H1 (cell line): ENCODE measurements at regions not wholly inside any gene's neighbourhood (a gene's known extent, or its start where the extent isn't known, plus 50 kb on each side); places are given as distances from the start of the nearest gene placed in this dataset.

ENCODE experiments used
- CTCF ChIA-PET: fragments of 300-600 bp; sonication (Branson Sonifier 250); formaldehyde crosslinking; loops from one replicate; lab custom pipeline; 2021; ENCODE audit not compliant: partially characterized antibody; lab: Charles Lee
- POLR2A ChIA-PET: fragments of 300-600 bp; sonication (Branson Sonifier 250); formaldehyde crosslinking; loops from one replicate; lab custom pipeline; 2021; ENCODE audit warnings: inconsistent platforms; ENCODE audit not compliant: partially characterized antibody; lab: Charles Lee
- DNase-seq, 2 experiments: peaks; one replicate each; pipeline versions ENCODE4 v3.0.0 to v3.0.0-alpha.2; 2010 to 2022; ENCODE audit warnings: low spot score in 2 of 2, low read depth in 1 of 2, mixed read lengths in 1 of 2
- FAIRE-seq: peaks from 2 replicates; lab custom pipeline; 2011; peaks lifted over from hg19 to GRCh38; lab: Jason Lieb, UNC
- H2AFZ ChIP-seq: 2 replicates; pipeline ENCODE4 v1.8.1; 2012; ENCODE audit warnings: low read length, inconsistent platforms
- H2AK5ac ChIP-seq: 2 replicates; pipeline ENCODE4 v1.6.1; 2013; ENCODE audit warnings: low read depth, low read length
- H2BK120ac ChIP-seq: replicated peaks from 2 replicates; pipeline ENCODE3; 2013; ENCODE audit warnings: low read depth, low read length, inconsistent platforms
- H2BK12ac ChIP-seq: 2 replicates; pipeline ENCODE4 v1.6.1; 2013; ENCODE audit warnings: low read depth, low read length
- H2BK15ac ChIP-seq: 2 replicates; pipeline ENCODE4 v1.6.1; 2013; ENCODE audit warnings: low read length
- H2BK20ac ChIP-seq: 2 replicates; pipeline ENCODE4 v1.6.1; 2013; ENCODE audit warnings: low read length
- H2BK5ac ChIP-seq: 2 replicates; pipeline ENCODE4 v1.6.1; 2013; ENCODE audit warnings: low read depth, low read length
- H3K14ac ChIP-seq: 2 replicates; pipeline ENCODE4 v1.6.1; 2013; ENCODE audit warnings: inconsistent platforms; ENCODE audit not compliant: insufficient read length
- H3K18ac ChIP-seq: 2 replicates; pipeline ENCODE4 v1.6.1; 2013; ENCODE audit warnings: low read length; ENCODE audit errors: extremely low read depth
- H3K23ac ChIP-seq: 2 replicates; pipeline ENCODE4 v1.6.1; 2013; ENCODE audit warnings: inconsistent platforms; ENCODE audit not compliant: insufficient read length
- H3K23me2 ChIP-seq: 2 replicates; pipeline ENCODE4 v1.6.1; 2013; ENCODE audit warnings: low read depth, low read length
- H3K27ac ChIP-seq: 2 replicates; pipeline ENCODE4 v1.6.1; 2011; ENCODE audit warnings: low read depth, low read length, inconsistent platforms
- H3K27me3 ChIP-seq, 4 experiments: replicated peaks in 1 of 4; 1 replicate in 1 of 4; 2 replicates in 3 of 4; pipeline versions ENCODE4 v1.6.1 to v1.8.1; 2011 to 2013; ENCODE audit warnings: low read length in 3 of 4, mild to moderate bottlenecking in 3 of 4, inconsistent platforms in 2 of 4, mixed read lengths in 2 of 4, moderate library complexity in 1 of 4; ENCODE audit not compliant: control insufficient read depth in 3 of 4, insufficient read depth in 3 of 4; ENCODE audit errors: extremely low read depth in 1 of 4
- H3K36me3 ChIP-seq, 4 experiments: 2 replicates each; pipeline versions ENCODE4 v1.6.1 to v1.8.1; 2011 to 2013; ENCODE audit warnings: mild to moderate bottlenecking in 4 of 4, low read length in 3 of 4, moderate library complexity in 2 of 4, control low read depth in 1 of 4, inconsistent platforms in 1 of 4; ENCODE audit not compliant: insufficient read depth in 4 of 4, control insufficient read depth in 2 of 4
- H3K4ac ChIP-seq: replicated peaks from 2 replicates; pipeline ENCODE3; 2013; ENCODE audit warnings: low read length, low read depth, mixed read lengths, inconsistent platforms; ENCODE audit not compliant: insufficient read length
- H3K4me1 ChIP-seq, 4 experiments: replicated peaks in 1 of 4; 1 replicate in 1 of 4; 2 replicates in 3 of 4; pipeline versions ENCODE4 v1.6.1 to v1.8.1; 2011 to 2013; ENCODE audit warnings: low read length in 3 of 4, inconsistent platforms in 2 of 4, mixed read lengths in 1 of 4; ENCODE audit not compliant: insufficient read depth in 4 of 4, control insufficient read depth in 3 of 4
- H3K4me2 ChIP-seq, 2 experiments: 2 replicates each; pipeline versions ENCODE4 v1.6.1 to v1.8.1; 2011 to 2013; ENCODE audit warnings: low read depth in 2 of 2, low read length in 2 of 2, control low read depth in 1 of 2, inconsistent platforms in 1 of 2, mild to moderate bottlenecking in 1 of 2; ENCODE audit not compliant: insufficient read depth in 1 of 2
- H3K4me3 ChIP-seq, 4 experiments: fragments of 200-600, 300-600 bp in 1 of 4; sonication (generic), shearing (Covaris generic), sonication (Bioruptor Twin) in 1 of 4; 2 replicates each; pipeline versions ENCODE4 v1.5.1 to v1.8.1; 2011 to 2016; ENCODE audit warnings: low read length in 4 of 4, low read depth in 3 of 4, control low read depth in 2 of 4, inconsistent platforms in 2 of 4, mild to moderate bottlenecking in 2 of 4, mixed read lengths in 1 of 4, moderate library complexity in 1 of 4; ENCODE audit not compliant: insufficient read depth in 2 of 4; ENCODE audit errors: extremely low read depth in 1 of 4
- H3K56ac ChIP-seq: replicated peaks from 2 replicates; pipeline ENCODE3; 2013; ENCODE audit warnings: low read depth, mild to moderate bottlenecking, mixed read lengths, low read length, inconsistent platforms; ENCODE audit not compliant: insufficient read length
- H3K79me1 ChIP-seq: 2 replicates; pipeline ENCODE4 v1.6.1; 2013; ENCODE audit warnings: low read depth, low read length, control low read depth
- H3K79me2 ChIP-seq, 2 experiments: 2 replicates each; pipeline versions ENCODE4 v1.6.1 to v1.8.1; 2012 to 2013; ENCODE audit warnings: low read length in 2 of 2, mild to moderate bottlenecking in 2 of 2, inconsistent platforms in 1 of 2; ENCODE audit not compliant: insufficient read depth in 2 of 2, control insufficient read depth in 1 of 2
- H3K9ac ChIP-seq, 4 experiments: replicated peaks in 1 of 4; 1 replicate in 1 of 4; 2 replicates in 3 of 4; pipeline versions ENCODE4 v1.6.1 to v1.8.1; 2011 to 2013; ENCODE audit warnings: low read depth in 3 of 4, low read length in 3 of 4, control low read depth in 2 of 4, mild to moderate bottlenecking in 2 of 4, moderate library complexity in 2 of 4, inconsistent platforms in 1 of 4; ENCODE audit errors: extremely low read depth in 1 of 4
- H3K9me3 ChIP-seq, 2 experiments: 2 replicates each; pipeline versions ENCODE4 v1.6.1 to v1.8.1; 2012 to 2013; ENCODE audit warnings: mild to moderate bottlenecking in 2 of 2, moderate library complexity in 2 of 2, control low read depth in 1 of 2, inconsistent platforms in 1 of 2, low read depth in 1 of 2, low read length in 1 of 2, mixed read lengths in 1 of 2; ENCODE audit not compliant: insufficient read depth in 2 of 2
- H4K20me1 ChIP-seq, 2 experiments: replicated peaks in 1 of 2; 2 replicates each; pipeline versions ENCODE3 to v1.8.1; 2011 to 2013; ENCODE audit warnings: inconsistent platforms in 2 of 2, low read length in 2 of 2, mild to moderate bottlenecking in 1 of 2; ENCODE audit not compliant: insufficient read depth in 2 of 2, control insufficient read depth in 1 of 2
- H4K5ac ChIP-seq: 2 replicates; pipeline ENCODE4 v1.6.1; 2013; ENCODE audit warnings: low read length, low read depth, mixed read lengths, inconsistent platforms; ENCODE audit not compliant: insufficient read length
- H4K8ac ChIP-seq: 2 replicates; pipeline ENCODE4 v1.8.0; 2013; ENCODE audit warnings: mild to moderate bottlenecking, moderate library complexity, low read length, inconsistent platforms; ENCODE audit not compliant: insufficient read depth; ENCODE audit errors: extremely low read depth
- H4K91ac ChIP-seq: replicated peaks from 2 replicates; pipeline ENCODE3; 2013; ENCODE audit warnings: low read length, mixed read lengths, inconsistent platforms; ENCODE audit not compliant: insufficient read length
- BACH1 ChIP-seq: IDR thresholded peaks from 2 replicates; pipeline ENCODE4 v1.6.1; 2012; ENCODE audit warnings: low read length, improper control_type of control experiment
- EZH2 ChIP-seq: fragments of 200-600 bp; sonication (generic); IDR thresholded peaks from 2 replicates; pipeline ENCODE4 v1.7.1; 2012; ENCODE audit warnings: low read depth, mild to moderate bottlenecking, moderate library complexity, low read length, inconsistent platforms; ENCODE audit not compliant: severe bottlenecking
- GABPA ChIP-seq: IDR thresholded peaks from 2 replicates; pipeline ENCODE4 v1.6.1; 2011; ENCODE audit warnings: mild to moderate bottlenecking, low read length, moderate library complexity, borderline replicate concordance; ENCODE audit not compliant: insufficient read depth
- HDAC2 ChIP-seq, 2 experiments: fragments of 300-600 bp in 1 of 2; sonication (generic) in 1 of 2; IDR thresholded peaks; 2 replicates each; pipeline ENCODE4 v1.6.1; 2011 to 2012; ENCODE audit warnings: low read depth in 2 of 2, low read length in 2 of 2, mild to moderate bottlenecking in 2 of 2, moderate library complexity in 2 of 2, borderline replicate concordance in 1 of 2, inconsistent platforms in 1 of 2
- JUN ChIP-seq: IDR thresholded peaks from 2 replicates; pipeline ENCODE4 v1.6.1; 2011; ENCODE audit warnings: low read depth, mild to moderate bottlenecking, improper control_type of control experiment, low read length
- JUND ChIP-seq: IDR thresholded peaks from 2 replicates; pipeline ENCODE4 v1.6.1; 2011; ENCODE audit warnings: mild to moderate bottlenecking, improper control_type of control experiment, low read length
- NANOG ChIP-seq: IDR thresholded peaks from 2 replicates; pipeline ENCODE4 v1.6.1; 2011; ENCODE audit warnings: low read length, low read depth, mild to moderate bottlenecking, inconsistent platforms; ENCODE audit not compliant: insufficient read depth, poor library complexity, severe bottlenecking
- POU5F1 ChIP-seq: IDR thresholded peaks from 2 replicates; pipeline ENCODE4 v1.6.1; 2011; ENCODE audit warnings: low read depth, mild to moderate bottlenecking, low read length, moderate library complexity
- SAP30 ChIP-seq: fragments of 300-600 bp; sonication (generic); IDR thresholded peaks from 2 replicates; pipeline ENCODE4 v1.7.1; 2012; ENCODE audit warnings: low read length, moderate library complexity, mild to moderate bottlenecking, inconsistent platforms; ENCODE audit not compliant: insufficient read depth, insufficient replicate concordance
- SIN3A ChIP-seq, 2 experiments: IDR thresholded peaks in 1 of 2; conservative IDR thresholded peaks in 1 of 2; 2 replicates each; pipeline ENCODE4 v1.6.1; 2011 to 2012; ENCODE audit warnings: low read length in 2 of 2, improper control_type of control experiment in 1 of 2, low read depth in 1 of 2, mild to moderate bottlenecking in 1 of 2
- SP2 ChIP-seq: IDR thresholded peaks from 2 replicates; pipeline ENCODE4 v1.6.1; 2012; ENCODE audit warnings: mild to moderate bottlenecking, low read length, inconsistent platforms
- TAF7 ChIP-seq: optimal IDR thresholded peaks from 2 replicates; pipeline ENCODE3; 2011; ENCODE audit warnings: low read depth, mild to moderate bottlenecking, inconsistent platforms, low read length, moderate library complexity, borderline replicate concordance
- ZNF274 ChIP-seq: IDR thresholded peaks from 2 replicates; pipeline ENCODE4 v1.7.0; 2012; ENCODE audit warnings: low read length, borderline replicate concordance; ENCODE audit errors: extremely low read depth
- WGBS, 2 experiments: shearing (Covaris generic) in 1 of 2; methylation state at CpG; one replicate each; pipeline versions ENCODE4 v1.1.6 to v1.1.7; 2013 to 2015; ENCODE audit warnings: low lambda C conversion rate in 2 of 2, mixed read lengths in 2 of 2, inconsistent platforms in 1 of 2, low coverage in 1 of 2, missing lambda C conversion rate in 1 of 2; ENCODE audit not compliant: insufficient replicate concordance in 2 of 2, insufficient coverage in 1 of 2, insufficient read length in 1 of 2; ENCODE audit errors: extremely low coverage in 1 of 2, missing lambda C conversion rate in 1 of 2; 5-methylcytosine and 5-hydroxymethylcytosine counted together

GRCh38 chrX:39157006-39157405 is 355.7 kb downstream of the MID1IP1 start:
- no peak for FAIRE-seq
- 95% methylated on average over 5 of the region's 5 CpGs; no CpG with 5 or more reads in 1 of the 2 experiments for WGBS, 2 experiments
- no peak overlapping the region for H3K9ac ChIP-seq
- TF ChIP-seq GABPA (no peak), SIN3A (conservative IDR thresholded peaks at IDR 0.05 in 1 of 2, IDR thresholded peaks at IDR 0.05 in 1 of 2; ENCODE audit: low read depth in 1 of 2, low read length in 2 of 2) (no peak), SAP30 (no peak), SP2 (no peak), TAF7 (no peak), NANOG (no peak), ZNF274 (no peak), JUN (no peak), POU5F1 (no peak), EZH2 (no peak), JUND (no peak), BACH1 (no peak), HDAC2 (IDR thresholded peaks at IDR 0.05; ENCODE audit: borderline replicate concordance in 1 of 2, low read depth in 2 of 2, low read length in 2 of 2) (no peak)

More at GRCh38 chrX:39157006-39157405, 355.7 kb downstream of the MID1IP1 start:
- Histone ChIP-seq H2BK12ac (no peak overlapping the region), H4K20me1 (no peaks in the 10 kb centered on the region), H4K91ac (no peak overlapping the region), H3K27me3 (peaks cover 0 to 2% (median under 1%) of the 10 kb centered on the region in 4 experiments; a peak in 2 of 7 replicates), H2BK5ac (no peak overlapping the region), H2AK5ac (no peak overlapping the region), H3K23me2 (peaks cover under 1% of the 10 kb centered on the region; the same call in 1 of the 2 replicates), H3K36me3 (no peaks in the 10 kb centered on the region), H3K18ac (no peak overlapping the region), H3K4me3 (no peak overlapping the region), H3K4ac (no peak overlapping the region), H3K56ac (no peak overlapping the region), H3K4me2 (no peak overlapping the region), H3K23ac (no peak overlapping the region), H3K79me1 (no peaks in the 10 kb centered on the region), H3K79me2 (no peaks in the 10 kb centered on the region), H2AFZ (no peak overlapping the region), H3K27ac (no peak overlapping the region), H3K9me3 (no peaks in the 10 kb centered on the region), H2BK20ac (no peak overlapping the region), H4K8ac (no peak overlapping the region), H2BK120ac (no peak overlapping the region), H3K4me1 (no peaks in the 10 kb centered on the region), H4K5ac (no peak overlapping the region), H3K14ac (no peak overlapping the region), H2BK15ac (no peak overlapping the region)
- CTCF ChIA-PET, result no interaction called here
- DNase-seq, result no peak
- POLR2A ChIA-PET, result no interaction called here
